GM12864 (cell line): ENCODE measurements at regions not wholly inside any gene's neighbourhood (a gene's known extent, or its start where the extent isn't known, plus 50 kb on each side); places are given as distances from the start of the nearest gene placed in this dataset.
A peak's percentile ranks its signal among the peaks of the same experiment; 100 is the strongest.

Source experiments
- DNase-seq: peaks from one replicate; pipeline ENCODE4 v3.0.0-alpha.2; 2011; ENCODE audit warnings: low read depth
- H3K4me3 ChIP-seq: 2 replicates; pipeline ENCODE4 v1.5.1; 2011; ENCODE audit warnings: mild to moderate bottlenecking, low read depth, low read length, control low read depth
- TF ChIP-seq, protein P1 (sequence below): IDR thresholded peaks from 2 replicates; pipeline ENCODE4 v1.5.1; 2011; ENCODE audit warnings: low read depth, mild to moderate bottlenecking, moderate library complexity, low read length, control low read depth, inconsistent platforms; ENCODE audit errors: missing control alignments

DNA sequence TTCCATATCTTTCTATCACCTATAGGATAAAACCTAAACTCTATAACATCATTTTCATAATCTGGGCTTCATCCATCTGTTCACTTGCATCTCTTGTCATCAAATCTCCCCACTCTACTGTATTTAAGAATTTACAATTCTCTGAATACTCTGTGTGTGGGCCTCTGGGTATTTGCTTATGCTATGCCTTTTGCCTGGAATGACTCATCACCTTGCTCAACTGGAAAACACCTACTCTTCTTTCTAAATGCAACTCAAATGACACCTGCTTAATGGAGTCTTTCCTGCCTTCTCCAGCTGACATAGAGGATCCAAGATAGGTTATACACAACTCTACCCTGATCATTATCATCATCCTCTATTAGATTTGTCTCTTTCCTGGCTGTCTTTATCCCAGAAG is 421.7 kb downstream of the SPATA31D1 start:
- peak; percentile 19 for DNase-seq
- H3K4me3 ChIP-seq: no peak overlapping the region

DNA sequence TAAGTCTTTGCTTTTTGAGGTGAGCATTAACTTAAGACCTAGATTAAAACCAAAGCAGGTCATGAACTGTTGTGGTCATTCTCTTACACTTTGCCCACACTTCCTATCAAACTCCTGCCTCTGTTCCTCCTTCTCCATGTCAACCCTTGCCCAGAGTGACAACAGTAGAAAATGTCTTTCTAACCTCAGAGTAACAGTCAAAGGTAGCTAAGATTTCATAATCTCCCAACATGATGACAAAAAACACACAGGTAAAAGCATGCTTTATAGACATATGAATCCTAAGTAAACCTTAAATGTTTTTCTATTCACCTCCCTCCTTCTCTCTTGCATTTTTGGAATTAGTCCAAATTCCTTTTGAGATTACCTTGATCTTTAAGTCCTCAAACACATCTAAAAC is 422.3 kb downstream of the SPATA31D1 start:
- no peak overlapping the region for H3K4me3 ChIP-seq
- TF ChIP-seq, protein P1, sequence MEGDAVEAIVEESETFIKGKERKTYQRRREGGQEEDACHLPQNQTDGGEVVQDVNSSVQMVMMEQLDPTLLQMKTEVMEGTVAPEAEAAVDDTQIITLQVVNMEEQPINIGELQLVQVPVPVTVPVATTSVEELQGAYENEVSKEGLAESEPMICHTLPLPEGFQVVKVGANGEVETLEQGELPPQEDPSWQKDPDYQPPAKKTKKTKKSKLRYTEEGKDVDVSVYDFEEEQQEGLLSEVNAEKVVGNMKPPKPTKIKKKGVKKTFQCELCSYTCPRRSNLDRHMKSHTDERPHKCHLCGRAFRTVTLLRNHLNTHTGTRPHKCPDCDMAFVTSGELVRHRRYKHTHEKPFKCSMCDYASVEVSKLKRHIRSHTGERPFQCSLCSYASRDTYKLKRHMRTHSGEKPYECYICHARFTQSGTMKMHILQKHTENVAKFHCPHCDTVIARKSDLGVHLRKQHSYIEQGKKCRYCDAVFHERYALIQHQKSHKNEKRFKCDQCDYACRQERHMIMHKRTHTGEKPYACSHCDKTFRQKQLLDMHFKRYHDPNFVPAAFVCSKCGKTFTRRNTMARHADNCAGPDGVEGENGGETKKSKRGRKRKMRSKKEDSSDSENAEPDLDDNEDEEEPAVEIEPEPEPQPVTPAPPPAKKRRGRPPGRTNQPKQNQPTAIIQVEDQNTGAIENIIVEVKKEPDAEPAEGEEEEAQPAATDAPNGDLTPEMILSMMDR: no peak
- no peak for DNase-seq

More for the DNA sequence above, 421.7 kb downstream of the SPATA31D1 start:
- TF ChIP-seq, protein P1: no peak

DNA sequence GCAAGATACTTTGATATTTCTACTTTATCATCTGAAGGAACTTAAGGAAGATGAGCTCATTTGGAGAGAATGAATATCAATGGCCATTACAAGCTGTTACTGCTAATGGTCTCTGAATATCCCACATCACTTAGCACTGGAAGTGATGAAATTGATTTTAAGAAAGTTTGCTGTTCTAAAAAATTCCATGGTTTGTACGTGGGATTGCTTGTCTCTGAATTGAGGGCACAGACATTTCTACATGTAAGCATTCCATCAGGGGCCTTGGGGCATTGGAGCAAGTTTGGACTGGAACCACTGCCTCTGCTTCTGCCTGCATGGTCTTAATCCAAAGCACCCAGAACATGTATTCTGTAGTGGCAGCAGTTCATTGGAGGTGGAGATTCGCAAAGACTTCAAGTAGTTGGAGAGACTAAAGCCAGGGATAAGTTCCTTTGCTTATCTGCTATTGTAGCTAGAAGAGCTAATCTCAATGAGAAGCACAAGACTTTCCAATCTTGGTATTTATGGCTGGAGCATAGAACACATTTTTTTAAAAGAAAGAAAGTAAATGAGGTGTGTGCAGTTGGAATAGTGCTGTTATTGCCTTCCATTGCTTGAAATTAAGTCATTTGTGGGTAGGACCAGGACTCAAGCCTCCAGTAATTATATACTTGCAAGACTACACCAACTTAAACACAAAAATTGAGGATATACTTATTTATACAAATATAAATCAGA is 424.2 kb downstream of the SPATA31D1 start:
- DNase-seq: no peak

DNA sequence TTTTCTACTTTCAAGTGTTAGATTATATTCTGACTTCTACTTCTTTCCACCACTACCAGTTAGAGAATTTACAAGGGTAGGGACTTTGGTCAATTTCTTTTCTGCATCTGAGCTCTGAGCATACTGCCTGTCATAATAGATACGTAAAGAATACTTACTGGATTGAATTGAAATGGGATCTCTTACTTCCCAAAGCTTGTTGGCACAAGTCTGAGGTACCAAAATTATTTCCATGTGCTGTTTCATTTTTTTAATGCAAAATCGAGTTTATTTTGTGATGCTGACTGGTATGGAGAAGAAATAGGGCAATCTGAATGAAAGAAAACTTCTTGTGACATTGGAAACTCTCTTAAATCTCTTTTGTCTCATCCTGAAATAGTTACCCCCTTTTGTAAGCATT is 428.9 kb downstream of the SPATA31D1 start:
- DNase-seq: no peak
- H3K4me3 ChIP-seq: no peak overlapping the region
- TF ChIP-seq, protein P1: no peak

More for the DNA sequence above, 424.2 kb downstream of the SPATA31D1 start:
- H3K4me3 ChIP-seq: no peak overlapping the region
- TF ChIP-seq, protein P1: no peak

DNA sequence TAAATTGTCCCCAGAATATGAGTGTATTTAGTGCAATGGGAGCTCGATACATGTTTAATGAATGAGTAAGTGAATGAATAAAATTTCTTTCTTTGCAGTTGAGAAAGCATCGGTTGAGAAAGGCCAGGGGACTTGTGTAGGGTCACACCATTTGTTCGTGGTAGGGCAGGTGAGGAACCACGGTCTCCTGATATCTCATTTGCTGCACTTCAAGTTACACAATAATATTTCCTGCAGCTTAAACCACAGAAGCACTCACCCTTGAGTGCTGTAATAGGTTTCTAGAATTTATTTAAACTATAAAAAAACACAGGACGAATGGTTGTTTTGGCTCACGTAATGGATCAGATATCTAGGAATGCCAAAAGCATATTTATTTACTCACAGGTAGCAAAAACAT is 429.8 kb downstream of the SPATA31D1 start:
- no peak overlapping the region for H3K4me3 ChIP-seq
- no peak for DNase-seq
- TF ChIP-seq, protein P1: no peak

DNA sequence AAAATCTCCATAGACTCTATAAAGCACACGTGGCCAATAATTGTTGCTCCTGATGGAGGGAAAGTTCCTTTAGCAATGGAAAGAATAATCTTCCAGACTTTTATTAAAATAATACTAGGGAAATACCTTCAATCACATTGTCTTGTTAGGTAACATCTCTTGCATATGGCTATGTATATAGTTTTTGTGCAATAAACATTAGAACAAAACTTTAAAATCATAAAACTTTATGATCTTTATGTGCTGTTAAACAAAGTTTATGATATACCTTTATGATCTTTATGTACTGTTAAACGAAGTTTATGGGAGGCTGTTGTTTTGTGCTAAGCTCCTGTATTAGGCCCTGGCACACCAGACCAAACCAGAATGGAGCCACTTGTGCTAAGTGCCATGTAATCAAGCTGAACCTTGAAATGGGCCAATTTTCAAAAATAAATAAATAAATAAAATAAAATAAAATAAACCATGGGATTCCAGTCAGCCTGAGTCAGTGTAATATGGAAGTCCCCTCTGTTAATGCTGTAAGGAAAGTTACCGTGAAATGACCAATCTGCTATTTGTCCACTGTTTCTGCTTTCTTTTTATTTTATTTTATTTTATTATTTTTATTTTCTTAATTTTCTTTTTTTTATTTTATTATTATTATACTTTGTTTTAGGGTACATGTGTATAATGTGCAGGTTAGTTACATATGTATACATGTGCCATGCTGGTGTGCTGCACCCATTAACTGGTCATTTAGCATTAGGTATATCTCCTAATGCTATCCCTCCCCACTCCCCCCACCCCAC is 431.3 kb downstream of the SPATA31D1 start:
- no peak for DNase-seq
- TF ChIP-seq, protein P1: no peak
- H3K4me3 ChIP-seq: no peak overlapping the region
